ENCODE measurements at regions not wholly inside any gene's neighbourhood (a gene's known extent, or its start where the extent isn't known, plus 50 kb on each side); places are given as distances from the start of the nearest gene placed in this dataset.

DNA sequence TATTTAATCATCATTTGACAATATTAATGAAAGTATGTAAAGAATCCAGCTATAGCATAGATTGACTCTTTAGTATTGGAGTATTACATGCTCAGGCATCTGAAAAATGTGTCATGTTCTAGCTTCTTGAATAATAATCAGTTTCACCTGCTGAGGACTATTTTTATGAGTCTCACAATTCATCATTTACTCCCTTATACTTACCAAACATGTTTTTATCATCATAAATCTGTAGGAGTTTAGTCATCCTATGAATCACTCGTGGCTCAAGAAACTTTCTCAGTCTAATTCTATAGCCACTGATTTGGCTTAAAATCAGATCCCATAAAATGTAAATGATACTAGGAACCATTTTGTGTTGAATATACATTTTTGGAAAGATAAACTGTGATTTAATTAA is 1616.1 kb downstream of the C4orf33 start:
- Histone ChIP-seq H3K27me3 (ENCODE audit: insufficient read depth, low read length) (no peaks in the 10 kb centered on the region), H3K79me1 (ENCODE audit: low read length) (no peaks in the 10 kb centered on the region), H2BK120ac (ENCODE audit: insufficient read depth, low read length, poor library complexity) (no peak overlapping the region), H3K36me3 (ENCODE audit: control insufficient read depth in 1 of 2, insufficient read depth in 2 of 2, low read length in 2 of 2) (no peaks in the 10 kb centered on the region), H3K4me2 (ENCODE audit: low read length) (no peak overlapping the region), H3K27ac (ENCODE audit: low read depth, low read length) (no peak overlapping the region), H4K8ac (ENCODE audit: low read depth, low read length) (no peak overlapping the region), H3K14ac (ENCODE audit: low read length) (no peak overlapping the region), H3K9me3 (ENCODE audit: insufficient read depth, low read depth, low read length) (no peaks in the 10 kb centered on the region), H3K4me3 (ENCODE audit: low read depth, low read length) (no peak overlapping the region), H3K4me1 (ENCODE audit: control insufficient read depth in 1 of 2, insufficient read depth in 2 of 2, low read length in 2 of 2) (no peaks in the 10 kb centered on the region), H2AK5ac (ENCODE audit: low read length) (no peak overlapping the region), H2BK5ac (ENCODE audit: low read depth, low read length, poor library complexity) (no peak overlapping the region), H3K18ac (ENCODE audit: low read length) (no peak overlapping the region), H3K23ac (ENCODE audit: low read length) (no peak overlapping the region), H4K12ac (ENCODE audit: low read depth, low read length) (no peak overlapping the region), H2AFZ (ENCODE audit: insufficient read depth, low read length, poor library complexity) (no peak overlapping the region), H3K4ac (ENCODE audit: low read depth, low read length) (no peak overlapping the region), H3K79me2 (ENCODE audit: control insufficient read depth, insufficient read depth, low read length, poor library complexity) (no peaks in the 10 kb centered on the region), H2BK12ac (ENCODE audit: low read length) (no peak overlapping the region), H3K9ac (ENCODE audit: low read length) (no peak overlapping the region), H4K91ac (ENCODE audit: low read depth, low read length) (no peak overlapping the region)
- no CpG with 5 or more reads among the region's 1 CpG for WGBS (ENCODE audit: extremely low coverage, insufficient coverage, insufficient read length)
- DNase-seq = peak in 1 of 2 donors; percentile 43

DNA sequence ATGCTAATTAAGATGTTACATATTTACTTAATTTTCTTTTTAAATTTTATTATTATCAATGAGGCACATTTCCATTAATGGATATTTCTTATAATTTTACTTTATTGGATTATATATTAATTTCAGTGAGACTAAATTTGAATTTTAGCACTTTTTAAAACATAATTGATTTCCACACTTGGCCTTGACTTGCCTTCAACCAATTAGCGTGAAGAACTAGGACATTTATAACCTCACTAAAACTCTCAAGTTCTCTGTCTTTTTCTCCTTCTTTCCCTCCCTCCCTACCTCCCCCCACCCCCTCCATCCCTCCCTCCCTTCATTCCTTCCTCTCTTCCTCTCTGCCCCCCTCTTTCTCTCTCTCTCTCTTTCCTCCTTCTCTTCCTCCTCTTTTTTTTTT is 1618.1 kb downstream of the C4orf33 start:
- no peak overlapping the region for H3K4me2 ChIP-seq (ENCODE audit: low read length)
- no peak overlapping the region for H3K14ac ChIP-seq (ENCODE audit: low read length)
- H4K8ac ChIP-seq (ENCODE audit: low read depth, low read length) = no peak overlapping the region
- WGBS (ENCODE audit: extremely low coverage, insufficient coverage, insufficient read length) = no CpG with 5 or more reads among the region's 1 CpG
- H3K79me1 ChIP-seq (ENCODE audit: low read length) = no peaks in the 10 kb centered on the region
- no peaks in the 10 kb centered on the region for H3K4me1 ChIP-seq (ENCODE audit: control insufficient read depth in 1 of 2, insufficient read depth in 2 of 2, low read length in 2 of 2)
- H3K18ac ChIP-seq (ENCODE audit: low read length) = no peak overlapping the region
- H3K27me3 ChIP-seq (ENCODE audit: insufficient read depth, low read length) = no peaks in the 10 kb centered on the region
- no peaks in the 10 kb centered on the region for H3K36me3 ChIP-seq (ENCODE audit: control insufficient read depth in 1 of 2, insufficient read depth in 2 of 2, low read length in 2 of 2)
- no peak overlapping the region for H3K4ac ChIP-seq (ENCODE audit: low read depth, low read length)
- H2AFZ ChIP-seq (ENCODE audit: insufficient read depth, low read length, poor library complexity) = no peak overlapping the region
- no peak overlapping the region for H3K23ac ChIP-seq (ENCODE audit: low read length)
- no peak overlapping the region for H3K27ac ChIP-seq (ENCODE audit: low read depth, low read length)
- no peak for DNase-seq
- no peak overlapping the region for H2AK5ac ChIP-seq (ENCODE audit: low read length)
- no peak overlapping the region for H2BK12ac ChIP-seq (ENCODE audit: low read length)
- no peak overlapping the region for H4K12ac ChIP-seq (ENCODE audit: low read depth, low read length)
- H3K79me2 ChIP-seq (ENCODE audit: control insufficient read depth, insufficient read depth, low read length, poor library complexity) = no peaks in the 10 kb centered on the region
- no peak overlapping the region for H2BK5ac ChIP-seq (ENCODE audit: low read depth, low read length, poor library complexity)
- H2BK120ac ChIP-seq (ENCODE audit: insufficient read depth, low read length, poor library complexity) = no peak overlapping the region
- no peak overlapping the region for H3K9ac ChIP-seq (ENCODE audit: low read length)
- H3K4me3 ChIP-seq (ENCODE audit: low read depth, low read length) = no peak overlapping the region
- H3K9me3 ChIP-seq (ENCODE audit: insufficient read depth, low read depth, low read length) = no peaks in the 10 kb centered on the region
- no peak overlapping the region for H4K91ac ChIP-seq (ENCODE audit: low read depth, low read length)

DNA sequence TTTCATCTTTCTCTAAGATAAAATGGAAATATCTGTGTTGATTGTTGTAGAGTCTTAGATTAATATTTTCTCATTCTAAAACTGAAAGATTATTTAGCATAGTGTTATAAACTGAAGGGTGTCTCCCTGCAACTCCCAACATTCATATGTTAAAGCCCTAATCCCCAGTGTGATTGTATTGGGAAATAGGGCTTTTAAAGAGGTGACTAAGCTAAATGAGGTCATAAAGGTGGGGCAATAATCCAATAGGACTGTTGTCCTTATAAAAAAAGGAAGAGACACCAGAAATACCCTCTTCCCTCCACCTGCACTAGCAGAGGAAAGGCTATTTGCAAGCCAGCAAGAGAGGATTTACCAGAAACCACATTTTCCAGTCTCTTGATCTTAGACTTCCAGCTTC is 1626.4 kb downstream of the C4orf33 start:
- H3K4ac ChIP-seq (ENCODE audit: low read depth, low read length) = no peak overlapping the region
- H3K9me3 ChIP-seq (ENCODE audit: insufficient read depth, low read depth, low read length) = no peaks in the 10 kb centered on the region
- H3K79me2 ChIP-seq (ENCODE audit: control insufficient read depth, insufficient read depth, low read length, poor library complexity) = no peaks in the 10 kb centered on the region
- H2AFZ ChIP-seq (ENCODE audit: insufficient read depth, low read length, poor library complexity) = no peak overlapping the region
- H3K4me2 ChIP-seq (ENCODE audit: low read length) = no peak overlapping the region
- H3K36me3 ChIP-seq (ENCODE audit: control insufficient read depth in 1 of 2, insufficient read depth in 2 of 2, low read length in 2 of 2) = no peaks in the 10 kb centered on the region
- no peak overlapping the region for H4K8ac ChIP-seq (ENCODE audit: low read depth, low read length)
- H4K12ac ChIP-seq (ENCODE audit: low read depth, low read length) = no peak overlapping the region
- H3K79me1 ChIP-seq (ENCODE audit: low read length) = no peaks in the 10 kb centered on the region
- H2AK5ac ChIP-seq (ENCODE audit: low read length) = no peak overlapping the region
- H3K18ac ChIP-seq (ENCODE audit: low read length) = no peak overlapping the region
- no peak overlapping the region for H3K27ac ChIP-seq (ENCODE audit: low read depth, low read length)
- H2BK120ac ChIP-seq (ENCODE audit: insufficient read depth, low read length, poor library complexity) = no peak overlapping the region
- no peak overlapping the region for H3K9ac ChIP-seq (ENCODE audit: low read length)
- no peaks in the 10 kb centered on the region for H3K4me1 ChIP-seq (ENCODE audit: control insufficient read depth in 1 of 2, insufficient read depth in 2 of 2, low read length in 2 of 2)
- no peak overlapping the region for H2BK5ac ChIP-seq (ENCODE audit: low read depth, low read length, poor library complexity)
- H3K27me3 ChIP-seq (ENCODE audit: insufficient read depth, low read length) = no peaks in the 10 kb centered on the region
- H2BK12ac ChIP-seq (ENCODE audit: low read length) = no peak overlapping the region
- no peak overlapping the region for H3K23ac ChIP-seq (ENCODE audit: low read length)
- H4K91ac ChIP-seq (ENCODE audit: low read depth, low read length) = no peak overlapping the region
- no peak overlapping the region for H3K4me3 ChIP-seq (ENCODE audit: low read depth, low read length)
- no peak overlapping the region for H3K14ac ChIP-seq (ENCODE audit: low read length)
- peak; percentile 27 to 48 for DNase-seq

DNA sequence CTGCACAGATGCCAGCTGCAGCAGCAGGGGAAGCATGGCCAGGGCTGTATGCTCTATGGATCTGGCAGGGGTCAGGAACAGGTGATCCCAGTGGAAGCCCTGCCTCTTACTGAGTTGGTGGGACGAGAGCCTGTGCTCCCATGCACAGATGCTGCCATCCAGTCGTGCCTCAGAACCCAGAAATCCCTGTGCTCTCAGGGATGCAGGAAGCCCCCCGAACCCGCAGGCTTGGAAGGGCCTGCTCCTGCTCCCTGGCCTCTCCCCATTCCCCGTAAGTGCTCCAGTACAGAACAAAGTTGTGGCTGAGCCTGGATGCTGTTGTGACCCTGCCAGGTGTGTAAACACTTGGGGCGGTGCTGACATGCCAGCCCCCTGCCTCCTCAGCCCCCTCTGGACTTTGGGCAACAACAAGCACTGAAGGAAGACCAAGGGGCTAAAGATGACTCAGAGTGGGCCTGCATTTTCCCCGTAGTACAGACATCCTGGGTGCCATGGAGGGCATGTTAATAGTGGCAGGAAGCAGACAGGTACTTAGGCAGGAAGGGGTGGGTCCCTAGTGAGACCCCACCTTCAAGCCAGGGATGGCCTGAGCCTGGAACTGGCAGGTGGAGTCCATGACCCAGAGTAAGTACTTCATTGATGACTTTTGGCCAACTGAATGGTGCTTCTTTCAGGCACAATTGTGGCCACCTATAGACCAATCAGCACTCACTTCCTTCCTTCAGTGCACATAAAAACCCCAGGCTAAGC is 1640.7 kb downstream of the C4orf33 start:
- WGBS (ENCODE audit: extremely low coverage, insufficient coverage, insufficient read length) = no CpG with 5 or more reads among the region's 7 CpGs
- no peak for DNase-seq

More for the DNA sequence above, 1640.7 kb downstream of the C4orf33 start:
- H2AFZ ChIP-seq (ENCODE audit: insufficient read depth, low read length, poor library complexity) = no peak overlapping the region
- no peak overlapping the region for H2AK5ac ChIP-seq (ENCODE audit: low read length)
- H3K4ac ChIP-seq (ENCODE audit: low read depth, low read length) = no peak overlapping the region
- H2BK5ac ChIP-seq (ENCODE audit: low read depth, low read length, poor library complexity) = no peak overlapping the region
- H4K12ac ChIP-seq (ENCODE audit: low read depth, low read length) = no peak overlapping the region
- H3K4me1 ChIP-seq (ENCODE audit: control insufficient read depth in 1 of 2, insufficient read depth in 2 of 2, low read length in 2 of 2) = no peaks in the 10 kb centered on the region
- no peak overlapping the region for H2BK120ac ChIP-seq (ENCODE audit: insufficient read depth, low read length, poor library complexity)
- H3K27me3 ChIP-seq (ENCODE audit: insufficient read depth, low read length) = no peaks in the 10 kb centered on the region
- H3K14ac ChIP-seq (ENCODE audit: low read length) = no peak overlapping the region
- no peak overlapping the region for H2BK12ac ChIP-seq (ENCODE audit: low read length)
- no peak overlapping the region for H4K91ac ChIP-seq (ENCODE audit: low read depth, low read length)
- no peaks in the 10 kb centered on the region for H3K79me2 ChIP-seq (ENCODE audit: control insufficient read depth, insufficient read depth, low read length, poor library complexity)
- H4K8ac ChIP-seq (ENCODE audit: low read depth, low read length) = no peak overlapping the region
- no peak overlapping the region for H3K27ac ChIP-seq (ENCODE audit: low read depth, low read length)
- H3K9ac ChIP-seq (ENCODE audit: low read length) = no peak overlapping the region
- H3K9me3 ChIP-seq (ENCODE audit: insufficient read depth, low read depth, low read length) = peaks cover 3% of the 10 kb centered on the region
- no peaks in the 10 kb centered on the region for H3K36me3 ChIP-seq (ENCODE audit: control insufficient read depth in 1 of 2, insufficient read depth in 2 of 2, low read length in 2 of 2)
- no peaks in the 10 kb centered on the region for H3K79me1 ChIP-seq (ENCODE audit: low read length)
- no peak overlapping the region for H3K4me2 ChIP-seq (ENCODE audit: low read length)
- no peak overlapping the region for H3K23ac ChIP-seq (ENCODE audit: low read length)
- peak overlapping the region; percentile 44 for H3K4me3 ChIP-seq (ENCODE audit: low read depth, low read length)
- H3K18ac ChIP-seq (ENCODE audit: low read length) = no peak overlapping the region
